ENCODE measurements at regions not wholly inside any gene's neighbourhood (a gene's known extent, or its start where the extent isn't known, plus 50 kb on each side); places are given as distances from the start of the nearest gene placed in this dataset.

DNA sequence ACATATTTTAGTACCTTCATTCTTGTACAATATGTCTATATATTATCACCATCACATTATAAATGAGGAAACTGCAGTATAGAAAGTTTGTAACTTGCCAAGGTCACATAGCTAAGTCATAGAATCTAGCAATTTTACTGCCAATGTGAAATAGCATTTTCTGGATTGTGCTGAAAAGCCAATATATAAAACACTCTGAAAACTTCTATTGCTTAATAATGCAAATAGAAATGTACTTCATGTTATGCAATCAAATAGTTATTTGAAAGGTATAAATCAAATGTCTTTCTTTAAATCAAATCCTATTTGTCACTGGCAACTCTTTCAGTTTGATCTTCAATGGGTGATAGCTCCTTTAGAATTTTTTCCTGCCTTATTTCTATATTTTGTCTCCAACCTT is 129.5 kb downstream of the TMEM26 start:
- H4K20me1 ChIP-seq (ENCODE audit: low read length): no peaks in the 10 kb centered on the region
- H3F3A ChIP-seq (ENCODE audit: low read length, unreplicated experiment): no peaks in the 10 kb centered on the region
- TF ChIP-seq, protein P1, sequence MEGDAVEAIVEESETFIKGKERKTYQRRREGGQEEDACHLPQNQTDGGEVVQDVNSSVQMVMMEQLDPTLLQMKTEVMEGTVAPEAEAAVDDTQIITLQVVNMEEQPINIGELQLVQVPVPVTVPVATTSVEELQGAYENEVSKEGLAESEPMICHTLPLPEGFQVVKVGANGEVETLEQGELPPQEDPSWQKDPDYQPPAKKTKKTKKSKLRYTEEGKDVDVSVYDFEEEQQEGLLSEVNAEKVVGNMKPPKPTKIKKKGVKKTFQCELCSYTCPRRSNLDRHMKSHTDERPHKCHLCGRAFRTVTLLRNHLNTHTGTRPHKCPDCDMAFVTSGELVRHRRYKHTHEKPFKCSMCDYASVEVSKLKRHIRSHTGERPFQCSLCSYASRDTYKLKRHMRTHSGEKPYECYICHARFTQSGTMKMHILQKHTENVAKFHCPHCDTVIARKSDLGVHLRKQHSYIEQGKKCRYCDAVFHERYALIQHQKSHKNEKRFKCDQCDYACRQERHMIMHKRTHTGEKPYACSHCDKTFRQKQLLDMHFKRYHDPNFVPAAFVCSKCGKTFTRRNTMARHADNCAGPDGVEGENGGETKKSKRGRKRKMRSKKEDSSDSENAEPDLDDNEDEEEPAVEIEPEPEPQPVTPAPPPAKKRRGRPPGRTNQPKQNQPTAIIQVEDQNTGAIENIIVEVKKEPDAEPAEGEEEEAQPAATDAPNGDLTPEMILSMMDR (conservative IDR thresholded peaks at IDR 0.05; ENCODE audit: low read depth, low read length): no peak
- TF ChIP-seq EZH2 (IDR thresholded peaks at IDR 0.05; ENCODE audit: low read length, unreplicated experiment) (no peak), EZH2phosphoT487 (IDR thresholded peaks at IDR 0.05; ENCODE audit: borderline replicate concordance, low read length) (no peak)
- no peak overlapping the region for H3K27ac ChIP-seq (ENCODE audit: low read length)
- ChIA-PET CTCF (no interaction called here), POLR2A (ENCODE audit: unreplicated experiment) (no interaction called here)
- BruUV-seq (replicated peaks): no TSS peak
- no peak overlapping the region for H3K4me3 ChIP-seq (ENCODE audit: low read length)
- peaks cover 25% of the 10 kb centered on the region for H3K27me3 ChIP-seq (ENCODE audit: low read length)
- no peak overlapping the region for H3K9ac ChIP-seq (ENCODE audit: low read length)
- intact Hi-C loops (cut with micrococcal nuclease): no loop called here
- no peak overlapping the region for H3K4me2 ChIP-seq (ENCODE audit: low read length)
- no peaks in the 10 kb centered on the region for H3K9me3 ChIP-seq (ENCODE audit: low read length)
- H3K9me2 ChIP-seq (replicated peaks; ENCODE audit: low read length): no peaks in the 10 kb centered on the region
- DNase-seq: no peak
- no peak for ATAC-seq
- H2AFZ ChIP-seq (ENCODE audit: low read length): no peak overlapping the region
- 0 out of 2 replicates have a peak, but pooled peaks cover 4% of the 10 kb centered on the region for H3K4me1 ChIP-seq (ENCODE audit: insufficient read depth, low read length)
- no peaks in the 10 kb centered on the region for H3K79me2 ChIP-seq (ENCODE audit: low read length)
- H3K36me3 ChIP-seq (ENCODE audit: low read depth, low read length): no peaks in the 10 kb centered on the region

DNA sequence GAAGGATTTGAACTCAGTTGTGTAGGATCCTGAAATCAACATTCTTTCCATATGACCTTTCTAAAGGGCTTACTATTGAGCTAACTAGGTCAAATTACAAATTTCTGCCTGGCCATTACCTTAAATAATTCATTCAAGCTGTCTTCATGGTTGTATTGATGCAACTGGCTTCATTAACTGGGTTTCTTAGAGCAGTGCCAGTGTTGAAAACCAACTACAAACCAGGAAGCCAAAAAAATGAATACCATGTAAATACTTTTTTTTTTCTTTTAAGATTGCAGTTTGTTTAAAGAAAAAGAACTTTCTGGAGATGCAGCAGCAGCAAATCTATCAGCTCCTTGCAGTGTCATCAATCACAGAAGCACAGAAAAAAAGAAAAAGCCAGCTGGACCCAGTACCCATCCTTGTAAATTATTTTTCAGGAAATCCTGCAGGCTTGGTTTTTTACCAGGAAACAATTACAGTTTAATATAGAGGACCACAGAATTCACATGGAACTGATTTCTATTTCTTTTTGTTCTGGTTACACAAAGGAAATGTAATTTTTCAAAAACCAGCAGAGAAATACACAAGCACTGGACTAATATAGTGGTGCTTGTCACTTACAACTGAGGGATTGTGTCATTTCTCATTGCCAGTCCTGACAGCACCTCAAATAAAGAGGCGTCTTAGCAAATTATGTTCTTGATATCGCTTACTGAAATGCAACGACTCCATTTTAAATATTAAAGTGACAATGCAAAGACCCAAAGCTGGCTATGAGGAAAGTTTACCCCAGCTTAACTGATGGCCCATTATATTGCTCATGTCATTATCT is 131.9 kb downstream of the TMEM26 start:
- Histone ChIP-seq H3K9me2 (replicated peaks; ENCODE audit: low read length) (no peaks in the 10 kb centered on the region), H3K36me3 (ENCODE audit: low read depth, low read length) (no peaks in the 10 kb centered on the region), H3K4me2 (ENCODE audit: low read length) (no peak overlapping the region), H3K9me3 (ENCODE audit: low read length) (no peaks in the 10 kb centered on the region), H3K27me3 (ENCODE audit: low read length) (peaks cover 17% of the 10 kb centered on the region), H3K27ac (ENCODE audit: low read length) (no peak overlapping the region), H3K9ac (ENCODE audit: low read length) (no peak overlapping the region), H2AFZ (ENCODE audit: low read length) (no peak overlapping the region), H3K4me3 (ENCODE audit: low read length) (no peak overlapping the region), H4K20me1 (ENCODE audit: low read length) (no peaks in the 10 kb centered on the region), H3F3A (ENCODE audit: low read length, unreplicated experiment) (no peaks in the 10 kb centered on the region), H3K79me2 (ENCODE audit: low read length) (no peaks in the 10 kb centered on the region), H3K4me1 (ENCODE audit: insufficient read depth, low read length) (0 out of 2 replicates have a peak, but pooled peaks cover 4% of the 10 kb centered on the region)
- ATAC-seq (no peak), DNase-seq (no peak)
- no TSS peak for BruUV-seq (replicated peaks)
- CTCF ChIA-PET: no interaction called here
- POLR2A ChIA-PET (ENCODE audit: unreplicated experiment): no interaction called here
- intact Hi-C loops (cut with micrococcal nuclease): no loop called here
- TF ChIP-seq EZH2 (IDR thresholded peaks at IDR 0.05; ENCODE audit: low read length, unreplicated experiment) (no peak), EZH2phosphoT487 (IDR thresholded peaks at IDR 0.05; ENCODE audit: borderline replicate concordance, low read length) (no peak)
- TF ChIP-seq, protein P1 (conservative IDR thresholded peaks at IDR 0.05; ENCODE audit: low read depth, low read length): no peak

DNA sequence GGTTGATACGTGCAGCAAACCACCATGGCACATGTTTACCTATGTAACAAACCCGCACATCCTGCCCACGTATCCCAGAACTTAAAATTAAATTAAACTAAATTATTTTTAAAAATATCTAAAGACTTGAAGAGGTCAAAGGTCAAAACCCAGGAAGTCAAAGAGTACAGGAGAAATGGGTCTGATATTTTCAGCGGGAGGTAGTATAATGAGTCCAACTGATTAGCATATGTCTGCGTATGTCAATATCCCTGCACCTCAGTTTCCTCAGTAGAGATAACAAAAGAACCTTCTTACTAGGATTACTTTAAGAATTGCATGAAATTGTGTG is 133.0 kb downstream of the TMEM26 start:
- no TSS peak for BruUV-seq (replicated peaks)
- 0 out of 2 replicates have a peak, but pooled peaks cover 4% of the 10 kb centered on the region for H3K4me1 ChIP-seq (ENCODE audit: insufficient read depth, low read length)
- no peak for ATAC-seq

More for the DNA sequence above, 133.0 kb downstream of the TMEM26 start:
- Histone ChIP-seq H3F3A (ENCODE audit: low read length, unreplicated experiment) (no peaks in the 10 kb centered on the region), H3K9me3 (ENCODE audit: low read length) (no peaks in the 10 kb centered on the region), H3K9me2 (replicated peaks; ENCODE audit: low read length) (no peaks in the 10 kb centered on the region), H3K4me2 (ENCODE audit: low read length) (no peak overlapping the region), H3K36me3 (ENCODE audit: low read depth, low read length) (no peaks in the 10 kb centered on the region), H3K9ac (ENCODE audit: low read length) (no peak overlapping the region), H3K79me2 (ENCODE audit: low read length) (no peaks in the 10 kb centered on the region), H3K27ac (ENCODE audit: low read length) (no peak overlapping the region), H4K20me1 (ENCODE audit: low read length) (no peaks in the 10 kb centered on the region), H3K4me3 (ENCODE audit: low read length) (no peak overlapping the region), H3K27me3 (ENCODE audit: low read length) (peaks cover 7% of the 10 kb centered on the region; the same call in 1 of the 2 replicates), H2AFZ (ENCODE audit: low read length) (no peak overlapping the region)
- intact Hi-C loops (cut with micrococcal nuclease): no loop called here
- TF ChIP-seq, protein P1 (conservative IDR thresholded peaks at IDR 0.05; ENCODE audit: low read depth, low read length): no peak
- no peak for TF ChIP-seq EZH2phosphoT487 (IDR thresholded peaks at IDR 0.05; ENCODE audit: borderline replicate concordance, low read length)
- no peak for TF ChIP-seq EZH2 (IDR thresholded peaks at IDR 0.05; ENCODE audit: low read length, unreplicated experiment)
- ChIA-PET CTCF (no interaction called here), POLR2A (ENCODE audit: unreplicated experiment) (no interaction called here)
- DNase-seq: no peak
